CMK (cell line): ENCODE measurements at regions not wholly inside any gene's neighbourhood (a gene's known extent, or its start where the extent isn't known, plus 50 kb on each side); places are given as distances from the start of the nearest gene placed in this dataset.

Experiments used
- DNase-seq: peaks from one replicate; pipeline ENCODE4 v3.0.0-alpha.2; 2010; ENCODE audit warnings: low read depth

DNA sequence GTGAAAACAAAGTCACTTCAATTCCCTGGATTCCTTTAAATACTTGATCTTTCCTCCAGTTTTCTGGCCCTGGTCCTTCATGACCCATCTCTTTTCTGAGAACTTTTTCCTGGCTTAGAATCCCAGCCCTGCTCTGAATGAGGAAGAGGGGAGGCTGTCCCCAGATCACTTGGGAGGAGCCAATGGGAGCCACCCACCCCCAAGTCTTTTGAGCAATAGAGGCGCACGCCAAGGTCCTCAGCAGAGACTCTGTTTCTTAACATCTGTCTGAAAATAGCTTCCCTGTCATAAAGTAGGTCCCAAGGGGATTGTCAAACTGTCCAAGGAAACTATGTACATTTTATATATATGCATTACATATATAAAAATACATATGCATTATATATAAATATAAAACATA is 126.8 kb downstream of the ADRA2A start:
- no peak for DNase-seq

DNA sequence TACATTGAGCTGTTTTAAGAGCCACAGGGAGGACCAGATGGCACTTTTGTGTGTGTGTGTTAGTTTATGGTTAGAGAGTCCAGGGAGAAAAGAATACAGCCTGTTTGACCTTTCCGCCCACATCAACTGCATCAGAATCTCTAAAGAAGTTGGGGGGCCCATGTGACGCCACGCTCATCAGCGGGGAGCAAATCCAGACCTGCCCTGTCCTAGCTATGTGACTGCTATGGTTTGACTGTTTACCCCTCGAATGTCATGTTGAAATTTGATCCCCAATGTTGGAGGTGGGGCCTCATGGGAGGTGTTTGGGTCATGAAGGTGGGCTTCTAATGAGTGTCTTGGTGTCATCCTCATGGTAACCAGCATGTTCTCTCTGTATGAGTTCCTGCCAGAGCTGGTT is 128.0 kb downstream of the ADRA2A start:
- DNase-seq, result no peak

DNA sequence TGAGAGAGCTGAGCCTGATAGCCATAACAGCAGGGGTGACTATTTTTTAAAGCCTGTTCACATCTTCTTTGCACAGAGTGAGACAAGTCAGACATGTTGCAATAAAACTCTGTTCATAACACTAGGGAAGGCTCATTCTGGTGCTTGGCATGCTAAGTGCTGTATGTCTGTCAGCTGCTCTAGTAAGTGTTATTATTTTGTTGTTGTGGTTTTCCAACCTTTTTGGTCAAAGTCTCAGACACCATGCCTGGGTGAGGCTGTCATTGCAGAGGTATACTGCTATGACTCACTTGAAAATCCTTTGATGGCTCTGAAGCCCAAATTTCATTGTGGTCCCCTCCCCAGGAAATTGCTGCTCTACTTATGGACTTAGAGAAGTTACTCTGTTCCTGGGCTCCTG is 129.7 kb downstream of the ADRA2A start:
- DNase-seq, result no peak

DNA sequence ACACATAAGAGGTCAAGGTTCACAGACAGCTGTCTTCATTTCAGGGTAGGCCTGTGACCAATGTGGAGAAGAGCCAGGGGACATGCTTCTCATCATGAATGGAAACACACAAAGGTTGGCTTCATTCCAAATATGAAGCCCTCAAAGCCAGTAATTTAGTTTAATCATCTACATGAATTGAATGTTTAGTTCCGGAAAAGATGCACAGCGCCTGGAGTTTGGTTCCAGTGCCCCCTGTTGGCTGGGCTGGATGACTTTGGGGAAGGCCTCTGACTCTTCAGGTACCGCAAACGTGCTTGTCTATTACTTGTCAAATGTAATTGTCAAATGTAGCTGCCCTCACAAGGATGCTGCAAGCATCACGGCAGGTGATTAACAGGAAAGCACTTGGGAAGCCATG is 130.7 kb downstream of the ADRA2A start:
- no peak for DNase-seq

DNA sequence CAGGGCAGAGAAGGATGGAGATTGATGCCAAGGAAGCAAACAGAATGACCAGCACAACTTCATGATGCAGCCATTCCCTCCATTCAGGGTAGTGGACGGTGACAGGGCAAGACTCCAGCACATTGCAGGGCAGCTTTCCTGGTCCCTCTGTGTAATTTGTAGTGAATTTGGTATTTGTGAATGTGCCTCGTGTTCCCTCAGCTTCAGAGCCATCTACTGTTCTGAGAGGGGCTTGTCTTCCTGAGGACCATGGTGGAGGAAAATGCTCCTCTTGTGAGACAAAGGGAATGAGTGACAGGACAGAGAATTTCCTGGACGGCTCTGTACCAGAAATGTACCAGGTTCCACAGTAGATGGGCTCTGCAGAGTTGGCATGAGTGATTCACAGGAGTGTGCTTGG is 132.1 kb downstream of the ADRA2A start:
- no peak for DNase-seq

DNA sequence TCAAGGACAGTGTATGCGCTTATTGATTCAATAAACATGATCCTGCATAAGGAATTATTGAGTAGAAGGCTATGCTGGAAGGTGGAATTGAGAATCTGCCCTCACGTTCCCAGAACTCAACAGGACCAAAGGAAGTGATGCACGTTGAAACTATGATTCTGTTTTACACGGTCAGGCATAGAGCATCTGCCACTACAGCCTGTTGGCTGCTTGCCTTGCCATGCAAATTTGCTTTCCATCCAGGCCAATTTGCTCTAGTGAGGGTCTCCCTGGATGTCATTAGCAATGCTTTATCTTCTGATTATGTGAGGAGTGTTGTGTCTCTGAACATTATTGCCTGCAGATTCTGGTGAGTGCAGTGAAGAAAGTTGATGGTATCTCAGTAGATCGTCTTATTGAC is 132.9 kb downstream of the ADRA2A start:
- DNase-seq, result no peak

DNA sequence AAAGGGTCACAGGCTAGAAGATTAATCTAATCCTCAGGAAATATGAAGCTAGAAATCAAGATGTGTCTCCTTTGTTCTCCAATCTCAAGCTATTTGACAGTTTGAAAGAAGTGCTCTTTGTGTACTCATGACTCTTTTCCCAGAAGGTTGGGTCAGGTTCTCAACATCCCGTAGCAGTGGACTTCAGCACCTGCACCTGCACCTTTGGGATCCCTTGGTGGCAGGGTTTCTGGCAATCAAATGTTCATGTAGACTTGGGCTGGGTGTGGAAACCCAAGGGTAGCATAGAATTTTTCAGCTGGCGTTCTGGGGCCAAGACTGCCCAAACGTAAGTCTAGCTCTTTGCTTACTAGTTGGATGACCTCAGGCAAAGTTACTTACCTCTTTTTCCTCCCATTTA is 134.4 kb downstream of the ADRA2A start:
- DNase-seq, result no peak

DNA sequence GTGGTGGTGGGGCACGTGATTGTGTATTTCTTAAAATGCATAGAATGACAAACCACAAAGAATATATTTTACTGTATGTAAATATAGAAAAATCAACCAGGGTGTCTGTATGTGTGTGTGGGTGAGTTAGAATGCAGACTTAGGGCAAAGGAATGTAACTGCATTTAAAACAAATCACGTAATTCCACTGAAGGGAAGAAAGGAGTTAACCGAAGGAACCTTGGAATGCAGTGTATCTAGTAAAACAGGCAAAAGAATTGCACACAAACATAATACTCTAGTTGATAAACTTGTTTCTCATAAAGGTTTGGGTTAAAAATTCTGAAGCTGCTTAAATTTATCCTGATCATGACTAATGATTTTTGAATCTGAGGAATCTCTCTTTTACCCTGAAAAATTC is 134.9 kb downstream of the ADRA2A start:
- DNase-seq, result no peak

DNA sequence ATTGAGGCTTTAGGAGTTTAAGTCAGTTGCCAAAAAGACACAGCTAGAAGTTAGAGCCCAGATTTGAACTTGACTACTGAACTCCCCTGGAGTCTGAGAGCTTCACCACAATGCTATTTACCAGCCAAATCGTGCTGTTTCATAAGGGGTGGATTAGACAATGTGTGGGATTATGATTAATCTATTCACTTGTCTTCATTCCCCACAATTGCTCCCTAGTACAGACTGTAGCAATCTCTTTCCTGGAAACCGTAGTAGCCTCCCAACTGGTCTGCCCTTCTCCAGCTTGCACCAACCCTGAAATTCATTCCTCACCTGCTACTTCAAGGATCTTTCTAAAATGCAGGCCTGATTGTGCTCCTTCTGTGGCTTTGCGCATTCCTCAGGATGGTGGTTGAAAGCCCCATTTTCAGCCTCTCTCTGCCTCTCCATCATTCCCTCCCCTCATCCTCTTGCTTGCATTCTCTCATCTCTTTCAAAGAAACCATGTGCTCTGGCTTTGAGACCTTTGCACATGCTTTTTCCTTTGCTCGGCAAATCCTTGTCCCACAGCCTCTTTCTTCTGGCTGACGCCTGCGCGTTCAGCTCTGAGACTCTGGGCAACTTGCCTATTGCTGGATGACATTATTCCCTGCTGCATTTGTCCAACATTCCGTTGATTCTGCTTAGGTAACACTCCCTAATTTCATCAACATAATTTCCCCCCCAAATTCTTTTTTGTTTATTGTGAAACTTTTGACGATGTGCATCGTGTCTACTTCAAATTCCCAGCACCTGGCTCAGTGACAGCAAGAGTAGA is 145.1 kb downstream of the ADRA2A start:
- DNase-seq, result no peak

DNA sequence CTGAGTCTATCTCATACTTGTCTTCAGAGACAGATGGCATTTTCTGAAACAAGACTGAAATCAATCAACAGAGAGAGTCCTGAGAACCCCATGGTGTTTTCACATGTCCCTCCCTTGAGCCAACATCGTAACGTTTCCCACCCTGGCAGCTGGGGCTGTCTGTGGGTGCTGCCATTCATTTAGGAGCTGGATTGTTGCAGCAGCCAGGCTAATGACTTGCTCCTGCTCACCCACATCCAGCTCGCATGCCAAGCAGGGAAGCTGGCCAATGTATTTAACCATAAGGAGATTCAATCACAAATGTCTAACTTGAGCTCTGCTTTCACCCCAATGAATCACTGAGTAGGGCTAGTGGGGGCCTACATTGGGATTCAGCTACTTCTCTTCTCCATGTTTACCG is 146.1 kb downstream of the ADRA2A start:
- DNase-seq, result no peak

DNA sequence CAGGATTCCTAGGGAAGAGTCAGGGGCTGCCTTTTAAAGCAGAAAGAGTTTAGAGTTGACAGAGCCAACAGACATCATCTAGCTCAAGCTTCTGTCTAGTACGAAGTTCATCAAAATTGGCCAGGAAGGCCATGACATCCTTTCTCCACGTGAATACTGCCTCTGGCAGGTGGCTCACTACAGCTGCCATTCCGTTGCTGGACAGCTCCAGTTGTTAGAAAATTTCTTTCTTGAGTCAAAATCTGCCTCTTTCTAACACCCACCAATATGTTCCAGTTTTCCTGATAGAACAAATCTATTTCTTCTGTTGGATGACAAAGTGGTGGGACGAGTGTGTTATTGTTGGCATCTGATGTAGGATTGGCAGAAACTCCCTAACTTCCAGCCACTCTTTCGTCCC is 154.9 kb downstream of the ADRA2A start:
- DNase-seq, result no peak

DNA sequence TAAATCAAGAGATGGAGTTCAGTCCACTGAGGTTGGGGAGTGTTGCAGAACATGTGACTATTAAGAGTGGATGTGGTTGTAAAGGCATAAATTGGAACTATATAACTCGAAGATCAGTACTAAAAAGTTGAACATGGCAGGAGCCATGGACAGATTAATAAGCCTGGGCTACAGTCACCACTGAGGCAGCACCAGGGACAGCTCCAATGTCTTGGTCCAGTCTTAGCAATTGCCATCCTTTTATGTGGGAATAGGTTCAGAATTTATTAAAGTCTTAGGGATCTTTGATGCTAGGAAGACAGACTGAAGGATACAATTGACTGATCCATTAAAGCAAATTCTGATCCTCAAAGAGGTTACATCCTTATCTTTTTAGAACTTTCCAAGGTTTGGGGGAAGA is 156.6 kb downstream of the ADRA2A start:
- no peak for DNase-seq

DNA sequence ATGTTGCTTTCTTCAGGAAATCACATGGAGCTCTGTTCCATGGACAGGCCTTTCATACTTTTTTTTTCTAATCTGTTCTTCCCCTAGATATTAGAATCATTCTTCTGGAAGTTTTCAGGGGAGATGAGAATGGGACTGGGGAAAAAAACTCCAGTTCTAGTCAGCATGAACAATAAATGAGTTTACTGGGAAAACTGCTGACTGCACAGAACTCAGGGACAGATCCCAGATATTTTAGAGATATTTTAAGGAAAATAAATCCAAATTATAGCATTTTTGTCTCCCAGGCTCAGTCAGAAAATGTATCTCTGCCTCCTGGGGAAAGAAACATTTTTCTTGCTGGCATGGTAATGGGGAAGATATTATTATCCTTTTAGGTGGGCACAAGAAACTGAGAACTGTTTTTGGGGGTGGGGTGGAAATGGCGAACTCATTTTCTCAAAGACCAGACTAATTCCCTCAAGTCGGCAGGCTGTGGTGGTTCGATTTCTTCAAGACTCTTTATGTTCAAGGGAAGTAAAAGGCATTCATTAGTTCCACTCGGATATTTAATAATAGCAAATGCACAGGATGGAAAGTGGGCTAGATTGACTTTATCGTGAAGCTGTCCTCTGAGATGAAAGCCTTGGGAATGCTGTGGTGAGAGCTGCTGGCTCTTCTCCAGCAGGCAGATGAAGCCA is 157.5 kb downstream of the ADRA2A start:
- DNase-seq, result no peak

DNA sequence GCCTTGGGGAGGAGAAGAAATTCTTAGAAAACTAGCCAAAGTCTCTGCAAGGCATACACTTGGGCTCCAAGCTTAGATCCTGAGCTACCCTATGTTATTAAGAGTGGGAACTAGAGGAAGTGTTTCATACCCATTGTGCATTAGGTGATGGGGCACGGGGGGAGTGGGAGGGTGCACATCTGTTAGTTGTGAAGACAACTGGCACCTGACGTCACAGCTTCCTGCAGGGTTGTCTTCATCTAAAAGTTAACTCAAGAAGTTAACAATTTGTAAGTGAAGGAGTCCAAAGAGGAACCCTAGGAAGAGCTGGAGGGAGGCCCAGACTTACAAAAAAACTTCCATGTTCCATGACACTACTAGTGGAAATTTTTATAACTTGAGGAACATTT is 158.1 kb downstream of the ADRA2A start:
- DNase-seq, result no peak

DNA sequence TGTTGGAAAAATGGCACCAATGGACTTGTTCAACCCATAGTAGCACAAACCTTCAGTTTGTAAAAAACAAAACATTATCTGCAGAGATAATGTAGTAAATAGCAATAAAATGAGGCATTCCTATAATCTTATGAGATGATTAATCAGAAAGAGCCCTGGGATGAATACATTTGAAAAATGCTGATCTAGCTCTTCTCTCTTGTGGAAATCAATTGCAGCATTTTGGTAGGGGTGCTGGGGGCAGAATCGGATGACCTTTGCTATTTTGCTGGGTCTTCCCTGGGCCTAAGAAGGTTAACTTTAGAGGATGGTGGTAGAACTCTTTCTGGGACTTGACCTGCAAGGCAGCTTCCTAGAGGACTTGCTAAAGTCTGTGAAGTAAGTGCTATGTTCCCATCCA is 163.5 kb downstream of the ADRA2A start:
- no peak for DNase-seq

DNA sequence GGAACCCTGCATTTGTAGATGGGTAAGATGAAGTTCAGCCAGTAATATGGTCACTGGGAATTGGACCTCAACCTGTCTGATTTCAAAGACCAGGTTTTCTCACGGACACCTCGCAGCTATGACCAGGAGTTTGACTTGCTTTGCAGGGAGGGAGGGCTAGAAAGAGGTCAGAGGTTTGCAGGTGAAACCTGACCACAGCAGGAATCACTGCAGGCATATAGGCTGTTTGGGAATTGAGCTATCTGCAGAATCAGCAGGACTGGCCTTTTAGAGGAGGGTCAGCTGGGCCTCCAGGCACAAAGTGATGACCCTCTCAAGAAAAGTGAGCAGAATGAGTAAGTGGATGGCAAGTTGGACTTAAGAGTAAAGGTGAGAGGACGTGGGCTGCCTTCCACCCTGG is 166.3 kb downstream of the ADRA2A start:
- no peak for DNase-seq

DNA sequence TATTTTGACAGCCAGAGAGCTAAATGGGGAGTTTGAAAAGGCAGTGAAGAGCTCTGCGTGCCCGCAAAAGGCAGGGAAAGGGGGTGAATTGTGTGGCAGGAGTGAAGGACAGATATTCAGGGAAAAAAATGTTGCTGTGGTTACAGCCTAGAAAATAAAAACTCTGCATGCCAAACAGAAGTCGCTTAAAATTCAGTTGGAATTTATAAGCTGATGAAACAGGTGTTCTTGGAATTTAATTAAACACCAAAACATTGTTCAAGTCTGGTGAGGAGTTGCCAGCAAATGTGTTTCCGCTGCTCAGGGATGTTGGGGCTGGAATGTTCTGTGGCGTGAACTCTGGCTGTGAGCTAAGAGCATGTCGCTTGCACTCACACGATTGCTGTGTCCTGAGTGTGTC is 169.3 kb downstream of the ADRA2A start:
- DNase-seq, result no peak

DNA sequence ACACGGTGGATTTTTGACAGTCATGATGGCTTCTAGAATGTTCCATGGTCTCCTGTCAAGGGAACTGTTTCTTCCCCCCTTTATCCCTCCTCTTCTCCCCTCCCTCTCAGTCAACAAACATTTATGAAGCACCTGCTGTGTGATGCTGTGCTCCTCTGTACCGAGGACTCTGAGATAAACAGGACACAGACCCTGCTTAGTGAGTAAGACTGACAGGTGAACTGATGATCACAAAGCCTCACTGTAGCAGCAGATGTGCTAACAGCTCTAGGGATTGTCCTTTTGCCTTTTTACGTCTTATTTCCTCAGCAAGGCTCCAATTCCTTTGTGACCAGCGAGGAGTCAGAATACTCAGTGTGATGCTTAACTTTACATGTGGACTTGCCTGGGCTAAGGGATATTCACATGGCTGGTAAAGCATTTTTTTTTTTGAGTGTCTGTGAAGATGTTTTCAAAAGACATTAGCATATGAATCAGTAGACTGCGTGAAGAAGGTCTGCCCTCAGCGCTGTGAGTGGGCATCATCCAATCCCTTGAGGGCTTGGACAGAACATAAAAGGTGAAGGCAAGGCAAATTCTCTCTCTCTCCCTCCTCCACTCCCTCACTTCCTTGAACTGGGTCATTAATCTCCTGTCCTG is 170.1 kb downstream of the ADRA2A start:
- DNase-seq, result no peak

DNA sequence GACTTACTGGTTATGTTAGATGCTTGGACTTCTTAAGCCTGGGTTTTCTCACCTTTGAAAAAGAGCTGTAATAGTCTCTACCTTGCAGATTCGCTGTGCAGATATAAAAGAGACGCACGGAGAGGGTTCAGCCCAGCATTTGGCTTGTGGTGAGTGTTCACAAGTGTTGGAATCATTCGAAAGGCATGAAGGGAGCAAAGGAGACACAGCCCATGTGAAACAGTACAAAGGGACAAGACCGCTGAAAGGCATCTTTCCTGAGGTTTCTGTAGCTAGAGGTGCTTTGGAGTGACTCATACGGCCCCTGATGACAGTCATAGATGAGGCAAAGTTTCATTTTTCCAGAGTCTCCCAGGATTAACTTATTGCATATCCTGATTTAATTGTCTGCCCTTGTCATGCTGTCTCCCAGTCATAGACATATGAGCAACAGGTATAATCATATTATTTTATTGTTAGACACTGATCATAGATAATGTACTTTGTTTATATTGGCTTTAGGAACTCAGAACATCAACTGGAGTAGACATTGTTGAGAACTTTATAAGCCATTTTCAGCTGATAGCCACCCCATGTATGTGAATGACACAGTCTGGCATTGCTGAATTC is 171.1 kb downstream of the ADRA2A start:
- DNase-seq, result no peak

DNA sequence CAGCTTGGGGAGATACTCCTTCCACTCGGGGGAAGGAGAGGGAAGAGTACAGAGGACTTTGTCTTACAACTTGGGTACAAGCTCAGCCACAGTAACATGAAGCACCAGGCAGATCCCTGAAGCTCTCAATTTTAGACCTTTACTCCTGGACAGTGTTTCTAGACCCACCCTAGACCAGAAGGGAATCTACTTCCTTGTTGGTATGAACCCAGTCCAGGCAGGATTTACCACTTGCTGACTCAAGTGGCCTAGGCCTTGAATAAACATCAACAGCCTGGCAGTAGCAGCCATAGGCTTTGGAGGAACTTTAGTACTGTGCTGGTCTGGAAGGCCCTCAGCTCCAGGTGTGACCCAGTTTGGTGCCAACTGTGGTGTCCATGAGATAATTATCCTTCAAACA is 173.1 kb downstream of the ADRA2A start:
- no peak for DNase-seq

DNA sequence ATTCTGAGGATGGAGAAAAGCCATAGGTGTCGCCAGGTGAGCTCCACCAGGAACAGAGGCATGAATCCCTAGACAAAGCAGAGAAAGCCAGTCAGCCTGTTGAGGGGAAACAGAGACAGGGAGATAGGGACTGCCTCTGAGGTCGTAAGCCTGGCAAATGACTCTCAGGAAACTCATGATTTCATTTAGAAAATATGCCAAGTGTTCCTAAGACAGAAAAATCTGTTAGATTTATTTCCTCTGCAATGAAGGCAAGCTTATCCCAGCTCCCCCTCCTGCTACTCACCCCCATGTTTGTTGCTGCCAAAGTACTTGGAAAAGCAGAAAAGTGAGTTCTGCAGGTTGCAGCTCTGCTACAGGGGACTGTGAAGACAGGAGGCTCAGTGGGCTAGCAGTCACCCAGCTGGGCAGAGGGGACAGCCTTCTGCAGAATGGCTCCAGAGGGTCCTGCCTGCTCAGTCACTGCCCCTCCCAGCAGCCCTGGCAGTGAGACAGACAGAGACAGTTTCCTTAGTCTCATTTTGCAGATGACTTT is 184.3 kb downstream of the ADRA2A start:
- no peak for DNase-seq

DNA sequence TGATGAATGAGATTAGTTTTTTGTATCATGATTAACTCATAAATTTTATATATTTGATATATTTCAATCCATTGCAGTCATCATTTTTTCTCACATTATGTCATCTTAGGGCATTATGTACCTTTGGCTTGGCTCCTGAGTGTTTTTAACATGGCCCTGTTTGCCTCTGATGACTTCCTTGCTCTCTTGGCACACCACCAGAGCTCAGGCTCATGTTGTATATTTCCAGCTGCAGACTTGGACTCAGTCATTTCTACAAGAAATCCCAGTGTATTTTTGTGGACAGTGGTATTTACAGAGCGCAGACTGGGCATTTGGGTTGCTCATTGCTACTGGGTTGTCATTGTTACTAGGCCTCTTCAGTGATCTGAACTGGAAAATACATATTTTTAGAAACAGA is 188.5 kb downstream of the ADRA2A start:
- DNase-seq, result no peak

DNA sequence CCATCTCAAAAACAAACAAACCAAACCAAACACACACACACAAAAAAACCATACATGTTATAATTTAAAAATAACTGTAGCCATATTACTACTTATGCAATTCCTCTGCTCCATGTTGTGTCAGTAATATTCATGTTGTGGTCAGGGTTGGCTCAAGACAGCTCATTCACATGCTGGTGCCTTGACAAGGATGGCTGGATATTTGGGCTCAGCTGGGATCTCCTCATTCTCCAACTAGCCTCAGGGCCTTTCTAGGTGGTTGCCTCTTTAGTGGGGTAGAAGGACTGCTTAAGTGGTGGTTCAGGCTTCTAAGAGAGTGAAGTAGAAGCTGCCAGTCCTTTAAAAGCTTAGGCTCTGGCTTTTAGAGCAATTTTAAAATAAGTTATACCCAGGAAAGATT is 189.3 kb downstream of the ADRA2A start:
- DNase-seq, result no peak
